GM12878 (cell line): ENCODE measurements at regions not wholly inside any gene's neighbourhood (a gene's known extent, or its start where the extent isn't known, plus 50 kb on each side); places are given as distances from the start of the nearest gene placed in this dataset.

ENCODE experiments used
- ASH2L ChIP-seq: fragments of 300-600, 200-600 bp; sonication (generic); IDR thresholded peaks from 2 replicates; pipeline ENCODE4 v1.6.1; 2017; ENCODE audit warnings: low read depth, mild to moderate bottlenecking, borderline replicate concordance
- CTCF ChIP-seq, 3 experiments: IDR thresholded peaks in 2 of 3; conservative IDR thresholded peaks in 1 of 3; 2 replicates each; pipeline ENCODE4 v1.5.1; 2011; ENCODE audit warnings: low read depth in 3 of 3, low read length in 3 of 3, mild to moderate bottlenecking in 3 of 3, control low read depth in 2 of 3, moderate library complexity in 2 of 3, inconsistent platforms in 1 of 3, mixed read lengths in 1 of 3; ENCODE audit not compliant: control insufficient read depth in 2 of 3, insufficient read depth in 1 of 3; ENCODE audit errors: extremely low read depth in 1 of 3
- EP300 ChIP-seq, 2 experiments: fragments of 150-350 bp in 1 of 2; IDR thresholded peaks; 2 replicates each; pipeline ENCODE4 v1.6.1; 2011 to 2012; ENCODE audit warnings: low read depth in 2 of 2, low read length in 2 of 2, borderline replicate concordance in 1 of 2, improper control_type of control experiment in 1 of 2, inconsistent platforms in 1 of 2; ENCODE audit not compliant: control insufficient read depth in 1 of 2
- HDAC6 ChIP-seq: fragments of 200-600 bp; sonication (generic); IDR thresholded peaks from one replicate; pipeline ENCODE4 v1.8.0; 2017; ENCODE audit warnings: antibody characterized with exemption; ENCODE audit not compliant: unreplicated experiment
- POLR2A ChIP-seq: IDR thresholded peaks from 2 replicates; pipeline ENCODE4 v1.6.1; 2011; ENCODE audit warnings: low read depth, mild to moderate bottlenecking, low read length
- POLR2AphosphoS5 ChIP-seq: IDR thresholded peaks from 2 replicates; pipeline ENCODE4 v1.6.1; 2011; ENCODE audit warnings: mild to moderate bottlenecking, low read length, inconsistent platforms
- RAD21 ChIP-seq: IDR thresholded peaks from 2 replicates; pipeline ENCODE4 v1.6.1; 2011; ENCODE audit warnings: mild to moderate bottlenecking, low read depth, low read length, moderate library complexity; ENCODE audit not compliant: insufficient read depth
- RCOR1 ChIP-seq: conservative IDR thresholded peaks from 2 replicates; pipeline ENCODE4 v1.6.1; 2012; ENCODE audit warnings: low read depth, low read length, improper control_type of control experiment
- SMARCA5 ChIP-seq: fragments of 450-650 bp; IDR thresholded peaks from 2 replicates; pipeline ENCODE4 v1.6.1; 2017; ENCODE audit warnings: mild to moderate bottlenecking
- YBX1 ChIP-seq: fragments of 450-650 bp; IDR thresholded peaks from 2 replicates; pipeline ENCODE4 v1.6.1; 2016; ENCODE audit warnings: antibody characterized with exemption

- TF ChIP-seq ASH2L (no peak), POLR2A (no peak), CTCF (IDR thresholded peaks at IDR 0.05 in 2 of 3, conservative IDR thresholded peaks at IDR 0.05 in 1 of 3; ENCODE audit: control insufficient read depth in 2 of 3, extremely low read depth in 1 of 3, insufficient read depth in 1 of 3, low read depth in 3 of 3, low read length in 3 of 3) (no peak), SMARCA5 (no peak), POLR2AphosphoS5 (no peak), RCOR1 (no peak), EP300 (IDR thresholded peaks at IDR 0.05; ENCODE audit: borderline replicate concordance in 1 of 2, control insufficient read depth in 1 of 2, low read depth in 2 of 2, low read length in 2 of 2) (no peak), YBX1 (no peak), HDAC6 (no peak), RAD21 (no peak)
Measured at GRCh38 chr15:87549860-87550259, 706.7 kb downstream of the NTRK3 start.
